ENCODE measurements at regions not wholly inside any gene's neighbourhood (a gene's known extent, or its start where the extent isn't known, plus 50 kb on each side); places are given as distances from the start of the nearest gene placed in this dataset.

DNA sequence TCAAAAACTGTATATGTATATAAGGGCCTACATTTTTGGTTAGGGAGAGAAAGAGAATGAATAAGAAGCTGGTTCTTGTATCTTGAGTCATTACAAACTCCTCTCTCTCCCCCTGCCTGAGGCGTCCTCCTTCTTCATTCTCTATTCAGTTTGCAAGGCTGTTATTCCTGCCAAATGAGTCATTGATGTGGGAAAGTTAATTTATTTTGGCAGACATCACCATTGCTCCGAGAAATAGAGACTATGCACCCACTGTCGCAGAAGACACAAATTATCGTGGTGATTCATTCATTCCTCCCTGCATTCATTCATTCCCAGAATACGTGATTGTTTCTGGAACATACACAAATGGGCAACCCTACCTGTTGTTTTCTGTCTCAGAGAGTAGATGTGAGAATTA, 112.5 kb upstream of the MED13L start:
- peak; percentile 99 for DNase-seq (ENCODE audit: unreplicated experiment)
- CTCF ChIA-PET, result interaction anchor here (0.8 kb wide), 1 partner anchor 209 kb away, joined by 5 read pairs; no protein-coding TSS in a partner anchor

DNA sequence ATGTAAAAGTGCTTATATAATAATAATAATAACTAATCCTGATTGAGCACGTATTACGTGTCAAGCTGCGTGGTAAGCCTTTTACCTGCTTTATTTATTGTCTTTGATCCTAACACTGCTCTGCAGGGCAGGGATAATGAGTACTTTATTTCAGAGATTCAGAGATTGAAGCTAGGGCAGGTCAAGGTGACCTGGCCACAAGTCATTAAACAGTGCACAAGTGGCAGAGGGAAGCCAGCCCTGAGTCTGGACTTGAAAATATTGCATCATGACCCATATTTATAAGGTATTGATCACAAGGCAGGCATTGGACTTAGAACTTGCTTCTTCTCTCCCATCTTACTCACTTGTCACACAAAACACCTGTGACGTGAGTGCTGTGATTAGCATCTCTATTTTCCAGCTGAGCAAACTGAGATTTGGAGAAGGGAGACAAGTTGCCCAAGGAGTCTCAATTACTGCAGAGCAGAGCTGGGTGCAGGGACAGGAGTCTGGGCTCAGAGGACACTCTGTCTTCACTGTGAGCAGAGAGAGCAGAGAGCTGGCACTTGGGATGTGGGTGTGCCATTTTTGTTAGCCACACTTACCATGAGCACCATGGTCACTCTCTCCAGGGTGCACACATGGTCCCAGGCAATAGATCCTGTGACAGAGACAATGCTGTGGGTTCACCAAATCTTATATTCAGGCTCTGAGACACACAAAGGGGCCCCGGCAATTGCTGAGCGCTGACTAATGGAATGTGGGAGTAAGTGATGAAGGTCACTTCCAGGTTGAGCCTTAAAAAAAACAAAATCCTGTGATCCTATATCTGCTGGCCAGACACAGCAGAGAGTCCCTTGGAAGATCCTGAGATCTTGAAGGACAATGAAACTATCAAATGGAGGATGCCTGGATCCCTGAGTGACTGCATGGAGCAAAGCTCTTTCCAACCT, 113.2 kb upstream of the MED13L start:
- POLR2A ChIA-PET, result interaction anchor here (0.7 to 1.5 kb wide), 8 partner anchors 10 to 168 kb away, joined by 3 to 9 read pairs (median 4); partner anchors contain the start of gene MAP1LC3B2
- no TSS peak for BruUV-seq (replicated peaks)

More for the DNA sequence above, 112.5 kb upstream of the MED13L start:
- TF ChIP-seq, protein P1, sequence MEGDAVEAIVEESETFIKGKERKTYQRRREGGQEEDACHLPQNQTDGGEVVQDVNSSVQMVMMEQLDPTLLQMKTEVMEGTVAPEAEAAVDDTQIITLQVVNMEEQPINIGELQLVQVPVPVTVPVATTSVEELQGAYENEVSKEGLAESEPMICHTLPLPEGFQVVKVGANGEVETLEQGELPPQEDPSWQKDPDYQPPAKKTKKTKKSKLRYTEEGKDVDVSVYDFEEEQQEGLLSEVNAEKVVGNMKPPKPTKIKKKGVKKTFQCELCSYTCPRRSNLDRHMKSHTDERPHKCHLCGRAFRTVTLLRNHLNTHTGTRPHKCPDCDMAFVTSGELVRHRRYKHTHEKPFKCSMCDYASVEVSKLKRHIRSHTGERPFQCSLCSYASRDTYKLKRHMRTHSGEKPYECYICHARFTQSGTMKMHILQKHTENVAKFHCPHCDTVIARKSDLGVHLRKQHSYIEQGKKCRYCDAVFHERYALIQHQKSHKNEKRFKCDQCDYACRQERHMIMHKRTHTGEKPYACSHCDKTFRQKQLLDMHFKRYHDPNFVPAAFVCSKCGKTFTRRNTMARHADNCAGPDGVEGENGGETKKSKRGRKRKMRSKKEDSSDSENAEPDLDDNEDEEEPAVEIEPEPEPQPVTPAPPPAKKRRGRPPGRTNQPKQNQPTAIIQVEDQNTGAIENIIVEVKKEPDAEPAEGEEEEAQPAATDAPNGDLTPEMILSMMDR (IDR thresholded peaks at IDR 0.05; ENCODE audit: unreplicated experiment), result no peak
- intact Hi-C loops (cut with micrococcal nuclease), result no loop called here
- H3K9me3 Mint-ChIP-seq (ENCODE audit: unreplicated experiment), result no peaks in the 10 kb centered on the region
- no TSS peak for BruUV-seq (replicated peaks)
- no peaks in the 10 kb centered on the region for H3K27me3 Mint-ChIP-seq (ENCODE audit: insufficient read depth, unreplicated experiment)
- POLR2A ChIA-PET, result interaction anchor here (0.6 to 1.5 kb wide), 9 partner anchors 11 to 169 kb away, joined by 3 to 9 read pairs (median 4); partner anchors contain the start of gene MAP1LC3B2
- H3K4me1 Mint-ChIP-seq (ENCODE audit: insufficient read depth, unreplicated experiment), result peaks cover 18% of the 10 kb centered on the region
- H3K27ac Mint-ChIP-seq (ENCODE audit: low read depth, unreplicated experiment), result peak overlapping the region; percentile 81
- H3K4me3 Mint-ChIP-seq (ENCODE audit: unreplicated experiment), result peak overlapping the region; percentile 41
- H3K36me3 Mint-ChIP-seq (ENCODE audit: insufficient read depth, unreplicated experiment), result peaks cover 6% of the 10 kb centered on the region

DNA sequence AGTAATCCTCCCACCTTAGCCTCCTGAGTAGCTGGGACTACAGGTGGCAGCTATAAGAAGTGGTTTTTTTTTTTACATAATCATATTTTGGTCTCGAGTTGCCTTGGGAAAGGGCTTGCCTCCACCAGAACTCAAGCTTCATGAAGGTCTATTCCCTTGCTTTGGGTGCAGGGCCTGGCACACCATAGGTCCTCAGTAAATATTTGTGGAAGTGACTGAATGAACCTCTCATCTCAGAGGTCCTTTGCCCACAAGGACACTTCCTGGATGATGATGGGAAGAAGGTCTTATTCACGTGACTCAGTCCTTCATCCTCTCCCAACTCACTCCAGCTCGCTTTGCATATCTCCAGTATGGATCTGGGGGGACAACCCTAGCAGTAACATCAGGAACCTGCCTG, 114.0 kb upstream of the MED13L start:
- Mint-ChIP-seq H3K27me3 (ENCODE audit: insufficient read depth, unreplicated experiment) (no peaks in the 10 kb centered on the region), H3K4me3 (ENCODE audit: unreplicated experiment) (no peak overlapping the region), H3K4me1 (ENCODE audit: insufficient read depth, unreplicated experiment) (peaks cover 18% of the 10 kb centered on the region), H3K27ac (ENCODE audit: low read depth, unreplicated experiment) (no peak overlapping the region), H3K36me3 (ENCODE audit: insufficient read depth, unreplicated experiment) (peaks cover 6% of the 10 kb centered on the region), H3K9me3 (ENCODE audit: unreplicated experiment) (no peaks in the 10 kb centered on the region)
- no peak for DNase-seq (ENCODE audit: unreplicated experiment)
- intact Hi-C loops (cut with micrococcal nuclease), result no loop called here
- no TSS peak for BruUV-seq (replicated peaks)
- ChIA-PET CTCF (interaction anchor here (0.6 to 0.7 kb wide), 2 partner anchors 27 to 199 kb away, joined by 4 to 7 read pairs; no protein-coding TSS in a partner anchor), POLR2A (interaction anchor here (1.4 kb wide), 1 partner anchor 10 kb away, joined by 3 read pairs; no protein-coding TSS in a partner anchor)
- TF ChIP-seq, protein P1 (IDR thresholded peaks at IDR 0.05; ENCODE audit: unreplicated experiment), result no peak

More for the DNA sequence above, 113.2 kb upstream of the MED13L start:
- no peak for DNase-seq (ENCODE audit: unreplicated experiment)
- Mint-ChIP-seq H3K27me3 (ENCODE audit: insufficient read depth, unreplicated experiment) (no peaks in the 10 kb centered on the region), H3K36me3 (ENCODE audit: insufficient read depth, unreplicated experiment) (peaks cover 6% of the 10 kb centered on the region), H3K4me1 (ENCODE audit: insufficient read depth, unreplicated experiment) (peaks cover 18% of the 10 kb centered on the region), H3K9me3 (ENCODE audit: unreplicated experiment) (no peaks in the 10 kb centered on the region), H3K27ac (ENCODE audit: low read depth, unreplicated experiment) (no peak overlapping the region), H3K4me3 (ENCODE audit: unreplicated experiment) (no peak overlapping the region)
- CTCF ChIA-PET, result interaction anchor here (0.5 to 0.7 kb wide), 3 partner anchors 21 to 200 kb away, joined by 3 to 7 read pairs (median 4); no protein-coding TSS in a partner anchor
- TF ChIP-seq, protein P1 (IDR thresholded peaks at IDR 0.05; ENCODE audit: unreplicated experiment), result no peak
- intact Hi-C loops (cut with micrococcal nuclease), result no loop called here

DNA sequence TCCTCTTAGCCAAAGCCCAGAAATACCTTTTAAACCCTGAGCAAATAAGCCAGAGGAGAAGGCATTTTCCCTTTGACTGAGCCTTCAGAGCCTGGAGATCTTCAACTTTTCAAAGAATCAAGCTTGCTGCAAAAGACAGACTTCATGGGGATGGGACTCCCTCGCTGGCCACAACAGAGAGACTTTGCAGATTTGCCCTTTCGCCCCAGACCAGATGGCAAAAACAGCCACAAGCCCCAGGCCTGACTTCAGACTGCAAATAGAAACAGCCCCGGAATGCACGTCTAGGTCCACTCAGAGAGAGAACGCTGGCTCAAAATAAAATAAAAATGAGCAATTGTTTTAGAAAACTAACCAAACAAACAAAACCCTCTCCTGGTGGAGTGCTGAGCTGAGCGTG, 114.6 kb upstream of the MED13L start:
- H3K27ac Mint-ChIP-seq (ENCODE audit: low read depth, unreplicated experiment), result no peak overlapping the region
- TF ChIP-seq, protein P1 (IDR thresholded peaks at IDR 0.05; ENCODE audit: unreplicated experiment), result no peak
- BruUV-seq (replicated peaks), result no TSS peak
- no peak for DNase-seq (ENCODE audit: unreplicated experiment)
- no peaks in the 10 kb centered on the region for H3K9me3 Mint-ChIP-seq (ENCODE audit: unreplicated experiment)
- intact Hi-C loops (cut with micrococcal nuclease), result no loop called here
- POLR2A ChIA-PET, result interaction anchor here (1.4 kb wide), 1 partner anchor 9 kb away, joined by 3 read pairs; no protein-coding TSS in a partner anchor
- peaks cover 6% of the 10 kb centered on the region for H3K36me3 Mint-ChIP-seq (ENCODE audit: insufficient read depth, unreplicated experiment)
- H3K4me1 Mint-ChIP-seq (ENCODE audit: insufficient read depth, unreplicated experiment), result peaks cover 18% of the 10 kb centered on the region
- no peaks in the 10 kb centered on the region for H3K27me3 Mint-ChIP-seq (ENCODE audit: insufficient read depth, unreplicated experiment)
- CTCF ChIA-PET, result interaction anchor here (0.5 kb wide), 1 partner anchor 27 kb away, joined by 3 read pairs; no protein-coding TSS in a partner anchor
- H3K4me3 Mint-ChIP-seq (ENCODE audit: unreplicated experiment), result no peak overlapping the region
